Ovary (tissue), 7 donors: ENCODE measurements at regions not wholly inside any gene's neighbourhood (a gene's known extent, or its start where the extent isn't known, plus 50 kb on each side); places are given as distances from the start of the nearest gene placed in this dataset.

Experiments
- DNase-seq, 5 donors: peaks; one replicate each; pipeline ENCODE4 v3.0.0-alpha.2; 2019 to 2020
- H3K27ac ChIP-seq, 2 donors: fragments of 200-600 bp; one replicate each; pipeline versions ENCODE4 v1.5.1 to v1.8.0; 2019 to 2022
- H3K27me3 ChIP-seq: fragments of 200-600 bp; one replicate; pipeline ENCODE4 v1.8.0; 2022
- H3K36me3 ChIP-seq: fragments of 200-600 bp; sonication (generic); one replicate; pipeline ENCODE4 v1.5.1; 2019
- H3K4me1 ChIP-seq: one replicate; pipeline ENCODE4 v1.8.1; 2013; ENCODE audit warnings: mild to moderate bottlenecking, moderate library complexity; ENCODE audit not compliant: insufficient read depth
- H3K4me3 ChIP-seq: fragments of 200-600 bp; sonication (generic); one replicate; pipeline ENCODE4 v1.5.1; 2017
- H3K9me3 ChIP-seq, 2 donors: fragments of 200-600 bp in 1 of 2; sonication (generic) in 1 of 2; one replicate each; pipeline versions ENCODE4 v1.5.1 to v1.8.1; 2013 to 2019; ENCODE audit warnings: mild to moderate bottlenecking in 1 of 2, moderate library complexity in 1 of 2
- CTCF ChIP-seq, 3 donors: fragments of 450-650 bp in 2 of 3; fragments of 200-600 bp in 1 of 3; IDR thresholded peaks; one replicate each; pipeline versions ENCODE4 v1.5.1 to v1.8.0; 2016 to 2022; ENCODE audit warnings: antibody characterized with exemption in 3 of 3, mild to moderate bottlenecking in 1 of 3
- EP300 ChIP-seq: sonication (generic); formaldehyde crosslinking; IDR thresholded peaks from one replicate; pipeline ENCODE4 v1.6.1; 2017; ENCODE audit warnings: antibody characterized with exemption
- POLR2A ChIP-seq: fragments of 450-650 bp; IDR thresholded peaks from one replicate; pipeline ENCODE4 v1.6.1; 2017; ENCODE audit warnings: antibody characterized with exemption, mild to moderate bottlenecking, moderate library complexity
- WGBS, 3 donors: extraction: QIAGEN DNeasy Blood & Tissue Kit in 1 of 3; methylation state at CpG; one replicate each; pipeline versions ENCODE4 v1.1.5 to v1.1.7; 2013 to 2017; 5-methylcytosine and 5-hydroxymethylcytosine counted together
- intact Hi-C, 4 donors: fragments of 100-400 bp; cut with DNase I; formaldehyde crosslinking; loops; one replicate each; pipeline versions ENCODE4 v1.11.0 to v1.15.1; 2022 to 2023
- donor health status: DM: no; HTN: no; CAD: no; lungs with moderate emphysema.
- donor health status: DM: no; HTN: no; CAD: no.
- donor health status: Bipolar disorder and iron deficiency.
- donor health status: DM: no; HTN: no; CAD: no.
- donor health status: DM: yes; HTN: yes; CAD: no.

GRCh38 chr9:82720515-82720914 lies 342.4 kb downstream of the RASEF start:
- intact Hi-C loops = no loop called here
- no peaks in the 10 kb centered on the region for H3K4me1 ChIP-seq

GRCh38 chr9:82721593-82721992 lies 341.3 kb downstream of the RASEF start:
- no peaks in the 10 kb centered on the region for H3K36me3 ChIP-seq
- intact Hi-C loops = no loop called here
- WGBS, 3 donors = 3 to 7% (median 4%) methylated on average over 1 of the region's 1 CpG

More at GRCh38 chr9:82720515-82720914, 342.4 kb downstream of the RASEF start:
- Histone ChIP-seq H3K27me3 (no peaks in the 10 kb centered on the region), H3K27ac (no peak overlapping the region), H3K36me3 (no peaks in the 10 kb centered on the region), H3K9me3 (no peaks in the 10 kb centered on the region), H3K4me3 (no peak overlapping the region)
- no peak for DNase-seq
- no peak for TF ChIP-seq EP300
- no peak for TF ChIP-seq CTCF (IDR thresholded peaks at IDR 0.05)
- no peak for TF ChIP-seq POLR2A
- 46 to 51% (median 47%) methylated on average over 1 of the region's 1 CpG for WGBS, 3 donors

GRCh38 chr9:82722051-82722450 lies 340.9 kb downstream of the RASEF start:
- DNase-seq = no peak
- Histone ChIP-seq H3K27me3 (no peaks in the 10 kb centered on the region), H3K4me3 (no peak overlapping the region), H3K27ac (no peak overlapping the region), H3K36me3 (no peaks in the 10 kb centered on the region), H3K4me1 (no peaks in the 10 kb centered on the region), H3K9me3 (no peaks in the 10 kb centered on the region)
- 81 to 91% (median 85%) methylated on average over 1 of the region's 1 CpG for WGBS, 3 donors
- intact Hi-C loops = no loop called here
- TF ChIP-seq CTCF (IDR thresholded peaks at IDR 0.05) (no peak), EP300 (no peak), POLR2A (no peak)

More at GRCh38 chr9:82721593-82721992, 341.3 kb downstream of the RASEF start:
- H3K4me3 ChIP-seq = no peak overlapping the region
- no peaks in the 10 kb centered on the region for H3K27me3 ChIP-seq
- H3K9me3 ChIP-seq = no peaks in the 10 kb centered on the region
- no peak for TF ChIP-seq CTCF (IDR thresholded peaks at IDR 0.05)
- TF ChIP-seq POLR2A = no peak
- TF ChIP-seq EP300 = no peak
- H3K4me1 ChIP-seq = no peaks in the 10 kb centered on the region
- no peak for DNase-seq
- H3K27ac ChIP-seq = no peak overlapping the region

- DNase-seq = no peak
- no peak for TF ChIP-seq CTCF (IDR thresholded peaks at IDR 0.05)
- Histone ChIP-seq H3K36me3 (no peaks in the 10 kb centered on the region), H3K4me3 (no peak overlapping the region), H3K27ac (no peak overlapping the region), H3K4me1 (no peaks in the 10 kb centered on the region), H3K9me3 (no peaks in the 10 kb centered on the region), H3K27me3 (no peaks in the 10 kb centered on the region)
- 64 to 82% (median 76%) methylated on average over 2 of the region's 2 CpGs for WGBS, 3 donors
- intact Hi-C loops = no loop called here
Observed at GRCh38 chr9:82722561-82722960, 340.4 kb downstream of the RASEF start.
